22Rv1 (cell line): ENCODE measurements at regions not wholly inside any gene's neighbourhood (a gene's known extent, or its start where the extent isn't known, plus 50 kb on each side); places are given as distances from the start of the nearest gene placed in this dataset.

Experiments used
- H3K27ac ChIP-seq: fragments of 450-650 bp; 2 replicates; pipeline ENCODE4 v1.5.1; 2017
- ZFX ChIP-seq: fragments of 450-650 bp; IDR thresholded peaks from 2 replicates; pipeline ENCODE4 v1.6.1; 2017; ENCODE audit warnings: antibody characterized with exemption, borderline replicate concordance
- TF ChIP-seq, protein P1 (sequence below): fragments of 450-650 bp; IDR thresholded peaks from 2 replicates; pipeline ENCODE4 v1.5.1; 2017; ENCODE audit warnings: mild to moderate bottlenecking

DNA sequence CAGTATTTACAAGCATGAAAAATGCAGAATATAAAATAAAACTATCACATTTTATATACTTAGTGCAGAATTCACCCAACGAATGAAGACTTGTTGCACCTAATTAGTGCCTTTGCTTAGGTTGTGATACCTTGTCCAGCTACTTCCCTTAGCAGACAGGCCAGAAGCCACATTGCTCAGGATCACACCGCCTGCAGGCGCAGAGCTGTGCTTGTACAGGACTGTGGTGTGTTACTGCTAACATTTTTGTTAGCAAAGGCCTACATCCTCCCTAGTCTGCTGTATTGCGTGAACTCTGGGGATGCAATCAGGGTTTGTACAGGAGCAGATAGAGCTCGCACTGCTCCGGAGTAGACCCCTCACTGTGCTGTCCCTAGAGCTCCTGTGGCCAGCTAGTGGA, 336.9 kb downstream of the CBLN2 start:
- no peak overlapping the region for H3K27ac ChIP-seq
- no peak for TF ChIP-seq ZFX
- TF ChIP-seq, protein P1, sequence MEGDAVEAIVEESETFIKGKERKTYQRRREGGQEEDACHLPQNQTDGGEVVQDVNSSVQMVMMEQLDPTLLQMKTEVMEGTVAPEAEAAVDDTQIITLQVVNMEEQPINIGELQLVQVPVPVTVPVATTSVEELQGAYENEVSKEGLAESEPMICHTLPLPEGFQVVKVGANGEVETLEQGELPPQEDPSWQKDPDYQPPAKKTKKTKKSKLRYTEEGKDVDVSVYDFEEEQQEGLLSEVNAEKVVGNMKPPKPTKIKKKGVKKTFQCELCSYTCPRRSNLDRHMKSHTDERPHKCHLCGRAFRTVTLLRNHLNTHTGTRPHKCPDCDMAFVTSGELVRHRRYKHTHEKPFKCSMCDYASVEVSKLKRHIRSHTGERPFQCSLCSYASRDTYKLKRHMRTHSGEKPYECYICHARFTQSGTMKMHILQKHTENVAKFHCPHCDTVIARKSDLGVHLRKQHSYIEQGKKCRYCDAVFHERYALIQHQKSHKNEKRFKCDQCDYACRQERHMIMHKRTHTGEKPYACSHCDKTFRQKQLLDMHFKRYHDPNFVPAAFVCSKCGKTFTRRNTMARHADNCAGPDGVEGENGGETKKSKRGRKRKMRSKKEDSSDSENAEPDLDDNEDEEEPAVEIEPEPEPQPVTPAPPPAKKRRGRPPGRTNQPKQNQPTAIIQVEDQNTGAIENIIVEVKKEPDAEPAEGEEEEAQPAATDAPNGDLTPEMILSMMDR: no peak

DNA sequence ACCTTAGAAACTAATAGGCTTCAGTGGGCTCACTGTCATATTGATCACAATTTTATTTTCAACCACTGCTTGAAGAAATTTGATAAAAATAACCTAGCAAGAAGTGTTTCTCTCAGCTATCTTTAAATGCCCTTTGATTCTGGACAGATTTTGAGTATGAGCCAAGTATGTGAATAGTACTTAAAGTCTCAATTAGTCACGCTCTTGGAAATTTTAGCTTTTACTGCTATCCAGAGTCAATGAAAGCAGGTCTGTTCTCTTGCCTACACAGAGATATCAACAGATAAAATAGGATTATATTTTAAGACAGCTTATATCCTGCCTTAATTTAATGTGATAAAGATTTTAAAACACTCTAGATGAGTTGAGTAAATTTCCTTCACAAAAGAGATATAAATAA, 337.3 kb downstream of the CBLN2 start:
- no peak overlapping the region for H3K27ac ChIP-seq
- TF ChIP-seq, protein P1: no peak
- TF ChIP-seq ZFX: no peak

DNA sequence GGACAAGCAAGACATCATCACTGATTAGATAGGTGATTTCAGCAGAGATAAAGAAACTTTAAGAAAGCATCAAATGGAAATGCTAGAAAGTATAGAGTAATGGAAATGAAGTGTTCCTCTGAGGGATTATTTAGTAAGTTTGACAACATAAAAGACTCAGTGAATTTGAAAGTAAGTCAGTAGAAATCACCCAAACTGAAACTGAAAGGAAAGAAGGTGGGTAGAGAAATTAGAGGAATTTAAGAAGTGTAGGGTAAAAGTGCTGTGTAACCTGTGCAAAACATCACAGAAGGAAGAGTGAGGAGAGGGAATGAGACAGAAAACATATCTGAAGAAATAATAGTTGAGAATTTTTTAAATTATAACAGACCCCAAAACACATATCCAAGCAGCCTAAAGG, 343.1 kb downstream of the CBLN2 start:
- TF ChIP-seq, protein P1: no peak
- no peak for TF ChIP-seq ZFX

DNA sequence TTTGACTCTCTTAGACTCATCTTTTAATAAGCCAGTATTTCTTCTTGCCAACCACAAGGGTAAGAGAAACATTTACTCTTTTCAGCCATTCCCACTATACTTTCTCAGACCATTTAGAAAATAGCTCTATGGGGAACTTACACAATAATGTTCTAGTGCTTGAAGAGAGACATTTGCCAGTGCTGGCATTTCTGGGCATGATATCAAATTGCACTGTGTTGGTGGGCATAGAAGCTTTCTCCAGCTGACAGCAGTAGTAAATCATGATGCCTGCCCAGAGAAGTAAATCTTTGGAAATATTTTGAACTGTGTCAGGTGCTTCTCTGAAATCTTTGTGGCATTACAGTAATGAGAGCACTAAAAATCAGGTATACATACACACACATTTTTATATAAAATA, 346.6 kb downstream of the CBLN2 start:
- TF ChIP-seq, protein P1: no peak
- no peak for TF ChIP-seq ZFX

More for the DNA sequence above, 343.1 kb downstream of the CBLN2 start:
- no peak overlapping the region for H3K27ac ChIP-seq

DNA sequence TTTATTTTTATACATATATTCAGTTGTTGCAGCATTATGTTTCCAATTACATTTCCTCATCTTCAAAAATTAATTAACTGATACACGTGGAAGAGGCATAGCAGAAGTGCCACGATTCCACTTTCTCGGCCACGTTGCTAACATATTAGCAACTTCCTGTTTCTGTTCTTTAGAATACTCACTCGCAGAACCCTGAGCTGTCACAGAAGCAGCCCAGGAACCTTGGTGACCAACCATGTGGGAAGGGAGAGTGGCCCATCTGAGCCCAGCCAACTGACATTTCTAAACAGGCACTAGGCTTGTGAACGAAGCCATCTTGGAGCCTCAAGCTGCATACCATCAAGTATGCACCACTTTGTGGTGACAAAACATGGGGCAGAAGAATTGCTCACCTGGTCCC, 350.1 kb downstream of the CBLN2 start:
- H3K27ac ChIP-seq: no peak overlapping the region

More for the DNA sequence above, 346.6 kb downstream of the CBLN2 start:
- H3K27ac ChIP-seq: no peak overlapping the region

DNA sequence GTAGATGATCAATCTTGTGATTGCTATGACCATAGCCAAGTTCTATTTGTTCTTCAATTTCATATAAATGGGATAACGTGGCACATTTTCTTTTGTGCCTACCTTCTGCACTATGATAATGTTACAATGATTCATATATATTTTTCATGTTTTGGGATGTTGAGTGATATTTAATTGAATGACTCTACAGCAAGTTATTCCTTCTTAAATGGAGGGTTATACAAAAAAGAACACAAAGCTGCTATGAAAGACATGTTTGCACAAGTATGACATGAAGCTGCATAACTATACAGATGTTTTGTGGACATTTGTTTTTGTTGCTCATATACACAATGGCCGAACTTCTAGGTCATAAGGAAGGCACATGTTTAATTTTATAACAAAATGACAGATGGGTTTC, 356.2 kb downstream of the CBLN2 start:
- no peak for TF ChIP-seq ZFX
- TF ChIP-seq, protein P1: no peak
- H3K27ac ChIP-seq: no peak overlapping the region

More for the DNA sequence above, 350.1 kb downstream of the CBLN2 start:
- TF ChIP-seq, protein P1: no peak
- no peak for TF ChIP-seq ZFX

DNA sequence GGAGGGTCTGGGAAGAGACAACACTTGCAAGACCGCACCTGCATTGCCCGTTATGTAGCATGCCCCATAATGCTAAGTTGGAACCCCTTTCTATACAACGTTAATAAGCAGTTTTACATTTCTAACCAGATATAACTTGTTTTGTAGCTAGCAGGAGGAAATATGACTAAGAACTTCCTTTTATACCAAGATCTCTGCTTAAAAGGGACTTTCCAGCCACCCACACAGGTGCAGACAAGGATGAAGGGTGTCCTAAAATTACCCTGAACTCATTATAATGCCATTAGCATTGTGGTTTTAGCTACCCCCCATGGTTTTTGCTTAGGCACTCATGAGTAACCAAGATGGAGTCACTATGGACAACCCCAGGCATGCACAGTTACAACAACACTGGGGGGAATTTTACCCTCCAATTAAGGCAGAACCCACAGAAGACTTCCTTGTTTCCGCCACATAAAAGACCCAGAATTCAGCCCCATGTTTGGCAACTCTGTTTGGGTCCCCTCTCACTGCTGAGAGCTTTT, 362.8 kb downstream of the CBLN2 start:
- no peak overlapping the region for H3K27ac ChIP-seq
- TF ChIP-seq, protein P1: no peak
- TF ChIP-seq ZFX: no peak
